Prostate gland (tissue), 2 donors: ENCODE measurements at regions not wholly inside any gene's neighbourhood (a gene's known extent, or its start where the extent isn't known, plus 50 kb on each side); places are given as distances from the start of the nearest gene placed in this dataset.

Source experiments
- POLR2A ChIP-seq: fragments of 450-650 bp; IDR thresholded peaks from one replicate; pipeline ENCODE4 v1.6.1; 2016; ENCODE audit warnings: antibody characterized with exemption, mild to moderate bottlenecking
- POLR2AphosphoS5 ChIP-seq: sonication (generic); formaldehyde crosslinking; IDR thresholded peaks from one replicate; pipeline ENCODE4 v1.6.1; 2017; ENCODE audit warnings: antibody characterized with exemption
- TF ChIP-seq, protein P1 (sequence below), 4 experiments: fragments of 200-600 bp in 2 of 4; fragments of 450-650 bp in 2 of 4; sonication (generic) in 2 of 4; IDR thresholded peaks; 1 replicate in 3 of 4; 2 replicates in 1 of 4; pipeline ENCODE4 v1.5.1; 2016 to 2019; ENCODE audit warnings: antibody characterized with exemption in 4 of 4, mild to moderate bottlenecking in 2 of 4, moderate library complexity in 2 of 4

DNA sequence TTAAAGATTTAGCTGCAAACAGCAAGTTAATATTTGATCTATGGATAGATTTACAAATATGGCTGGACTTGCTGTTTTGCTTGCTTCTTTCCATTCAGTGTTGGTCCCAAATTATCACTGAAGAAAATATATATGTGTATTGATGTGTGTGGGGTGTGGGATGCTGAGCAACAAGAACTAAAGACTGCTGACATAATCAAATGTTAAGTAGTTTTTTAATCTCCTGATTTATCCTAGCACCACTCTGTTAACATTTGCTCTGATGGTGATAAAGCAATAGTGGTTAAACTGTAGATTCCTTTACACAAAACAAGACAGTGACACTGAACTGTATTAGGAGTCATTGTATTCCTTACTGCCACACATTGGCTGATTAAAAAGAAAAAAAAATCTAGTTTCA lies 1023.5 kb upstream of the B3GALT2 start:
- TF ChIP-seq, protein P1, sequence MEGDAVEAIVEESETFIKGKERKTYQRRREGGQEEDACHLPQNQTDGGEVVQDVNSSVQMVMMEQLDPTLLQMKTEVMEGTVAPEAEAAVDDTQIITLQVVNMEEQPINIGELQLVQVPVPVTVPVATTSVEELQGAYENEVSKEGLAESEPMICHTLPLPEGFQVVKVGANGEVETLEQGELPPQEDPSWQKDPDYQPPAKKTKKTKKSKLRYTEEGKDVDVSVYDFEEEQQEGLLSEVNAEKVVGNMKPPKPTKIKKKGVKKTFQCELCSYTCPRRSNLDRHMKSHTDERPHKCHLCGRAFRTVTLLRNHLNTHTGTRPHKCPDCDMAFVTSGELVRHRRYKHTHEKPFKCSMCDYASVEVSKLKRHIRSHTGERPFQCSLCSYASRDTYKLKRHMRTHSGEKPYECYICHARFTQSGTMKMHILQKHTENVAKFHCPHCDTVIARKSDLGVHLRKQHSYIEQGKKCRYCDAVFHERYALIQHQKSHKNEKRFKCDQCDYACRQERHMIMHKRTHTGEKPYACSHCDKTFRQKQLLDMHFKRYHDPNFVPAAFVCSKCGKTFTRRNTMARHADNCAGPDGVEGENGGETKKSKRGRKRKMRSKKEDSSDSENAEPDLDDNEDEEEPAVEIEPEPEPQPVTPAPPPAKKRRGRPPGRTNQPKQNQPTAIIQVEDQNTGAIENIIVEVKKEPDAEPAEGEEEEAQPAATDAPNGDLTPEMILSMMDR (IDR thresholded peaks at IDR 0.05), result no peak
- TF ChIP-seq POLR2AphosphoS5, result no peak
- no peak for TF ChIP-seq POLR2A
